Thoracic aorta (tissue), 2 donors: ENCODE measurements at regions not wholly inside any gene's neighbourhood (a gene's known extent, or its start where the extent isn't known, plus 50 kb on each side); places are given as distances from the start of the nearest gene placed in this dataset.
"Not testable (repeated sequence)": the region's sequence is repeated elsewhere in the genome, so short reads cannot be mapped to it uniquely, and the experiment has no call there.

Source experiments
- ATAC-seq: fragments of 150-250 bp; one replicate; pipeline ENCODE4 v1.8.0; 2017; ENCODE audit warnings: low read depth; ENCODE audit not compliant: insufficient number of reproducible peaks, low FRiP score
- DNase-seq: peaks from one replicate; pipeline ENCODE4 v3.0.0-alpha.2; 2020; ENCODE audit warnings: low spot score
- H3K27ac ChIP-seq, 2 donors: fragments of 200-600 bp; sonication (generic); 1 replicate in 1 of 2; 2 replicates in 1 of 2; pipeline ENCODE4 v1.5.1; 2016; ENCODE audit warnings: mild to moderate bottlenecking in 2 of 2, moderate library complexity in 2 of 2
- H3K27me3 ChIP-seq: fragments of 200-600 bp; sonication (generic); replicated peaks from 2 replicates; pipeline ENCODE4 v1.6.0; 2016; ENCODE audit warnings: mild to moderate bottlenecking; ENCODE audit not compliant: insufficient read depth
- H3K36me3 ChIP-seq: fragments of 200-600 bp; sonication (generic); one replicate; pipeline ENCODE4 v1.5.1; 2016
- H3K4me1 ChIP-seq, 2 donors: fragments of 200-600 bp; sonication (generic); 1 replicate in 1 of 2; 2 replicates in 1 of 2; pipeline versions ENCODE4 v1.5.1 to v1.6.0; 2016; ENCODE audit warnings: low read depth in 2 of 2, mild to moderate bottlenecking in 1 of 2; ENCODE audit not compliant: control insufficient read depth in 1 of 2
- H3K4me3 ChIP-seq: fragments of 200-600 bp; sonication (generic); 2 replicates; pipeline ENCODE4 v1.5.1; 2016; ENCODE audit warnings: mild to moderate bottlenecking
- H3K9me3 ChIP-seq: fragments of 200-600 bp; sonication (generic); 2 replicates; pipeline ENCODE4 v1.5.1; 2016

GRCh38 chr1:121036792-121037191 lies 147.2 kb downstream of the PPIAL4A start:
- H3K4me1 ChIP-seq, H3K36me3 ChIP-seq, H3K4me3 ChIP-seq, DNase-seq, H3K27ac ChIP-seq, H3K27me3 ChIP-seq, H3K9me3 ChIP-seq: not testable (repeated sequence)
- ATAC-seq: peak; percentile 11

- not testable (repeated sequence) for H3K4me3 ChIP-seq, DNase-seq, H3K36me3 ChIP-seq, H3K27me3 ChIP-seq, H3K9me3 ChIP-seq, ATAC-seq, H3K4me1 ChIP-seq, H3K27ac ChIP-seq
These were observed 143.2 kb downstream of the FAM72B start for GRCh38 chr1:121040974-121041373.

DNA sequence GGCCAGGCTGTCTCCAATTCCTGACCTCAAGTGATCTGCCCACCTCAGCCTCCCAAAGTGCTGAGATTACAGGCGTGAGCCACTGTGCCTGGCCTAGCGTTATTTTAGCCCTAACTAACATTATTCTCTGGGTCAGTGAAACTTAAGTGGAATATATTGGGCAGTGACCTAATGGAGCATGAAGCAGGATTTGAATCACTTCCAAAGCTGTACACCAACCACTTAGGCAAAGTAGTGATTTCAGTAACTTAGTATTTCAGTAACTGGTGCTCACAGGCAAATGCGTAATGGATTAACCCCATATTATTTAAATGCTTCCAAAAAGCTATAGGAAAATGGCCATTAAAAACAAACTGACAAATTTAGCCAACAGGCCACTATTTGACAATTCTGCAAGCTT lies 142.6 kb downstream of the FAM72B start:
- not testable (repeated sequence) for H3K4me1 ChIP-seq, H3K4me3 ChIP-seq, H3K27me3 ChIP-seq, H3K9me3 ChIP-seq, DNase-seq, H3K36me3 ChIP-seq
- ATAC-seq: peak; percentile 86
- H3K27ac ChIP-seq: peak overlapping the region in 1 of 2 donors; percentile 64

- H3K9me3 ChIP-seq, ATAC-seq, H3K27me3 ChIP-seq, H3K4me3 ChIP-seq, H3K4me1 ChIP-seq, H3K27ac ChIP-seq, H3K36me3 ChIP-seq, DNase-seq: not testable (repeated sequence)
These were observed 141.3 kb downstream of the FAM72B start for GRCh38 chr1:121042882-121043281.

DNA sequence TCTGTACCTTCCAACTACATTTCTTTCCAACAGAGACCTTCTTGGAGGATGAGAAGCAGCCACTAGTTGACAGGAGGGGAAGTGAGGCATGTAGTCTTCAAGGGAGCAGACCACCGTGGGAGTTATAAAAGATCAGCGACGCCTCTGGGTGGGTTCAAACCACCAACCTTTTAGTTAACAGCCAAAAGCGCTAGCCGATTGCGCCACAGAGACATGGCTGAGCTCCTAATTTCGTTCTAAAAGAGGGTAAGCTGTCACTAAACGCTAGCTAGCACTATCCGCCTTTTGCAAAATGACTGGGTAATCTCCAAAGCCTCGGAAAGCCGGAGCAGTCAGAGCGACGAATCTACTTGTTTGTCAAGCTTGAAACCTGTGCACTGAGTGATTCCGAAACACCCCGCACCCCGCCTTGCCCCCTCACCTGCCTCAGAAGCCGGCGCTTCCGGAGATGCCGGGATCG lies 135.8 kb downstream of the FAM72B start:
- ATAC-seq, H3K4me1 ChIP-seq, H3K27me3 ChIP-seq, DNase-seq, H3K36me3 ChIP-seq, H3K27ac ChIP-seq, H3K9me3 ChIP-seq, H3K4me3 ChIP-seq: not testable (repeated sequence)

GRCh38 chr1:121048769-121049443 lies 135.2 kb downstream of the FAM72B start:
- H3K4me3 ChIP-seq, H3K9me3 ChIP-seq, ATAC-seq, H3K27me3 ChIP-seq, DNase-seq, H3K36me3 ChIP-seq, H3K4me1 ChIP-seq, H3K27ac ChIP-seq: not testable (repeated sequence)

- not testable (repeated sequence) for H3K27me3 ChIP-seq, H3K27ac ChIP-seq, H3K36me3 ChIP-seq, DNase-seq, H3K9me3 ChIP-seq, H3K4me3 ChIP-seq, ATAC-seq, H3K4me1 ChIP-seq
These were observed 134.0 kb downstream of the FAM72B start for GRCh38 chr1:121050097-121050496.

DNA sequence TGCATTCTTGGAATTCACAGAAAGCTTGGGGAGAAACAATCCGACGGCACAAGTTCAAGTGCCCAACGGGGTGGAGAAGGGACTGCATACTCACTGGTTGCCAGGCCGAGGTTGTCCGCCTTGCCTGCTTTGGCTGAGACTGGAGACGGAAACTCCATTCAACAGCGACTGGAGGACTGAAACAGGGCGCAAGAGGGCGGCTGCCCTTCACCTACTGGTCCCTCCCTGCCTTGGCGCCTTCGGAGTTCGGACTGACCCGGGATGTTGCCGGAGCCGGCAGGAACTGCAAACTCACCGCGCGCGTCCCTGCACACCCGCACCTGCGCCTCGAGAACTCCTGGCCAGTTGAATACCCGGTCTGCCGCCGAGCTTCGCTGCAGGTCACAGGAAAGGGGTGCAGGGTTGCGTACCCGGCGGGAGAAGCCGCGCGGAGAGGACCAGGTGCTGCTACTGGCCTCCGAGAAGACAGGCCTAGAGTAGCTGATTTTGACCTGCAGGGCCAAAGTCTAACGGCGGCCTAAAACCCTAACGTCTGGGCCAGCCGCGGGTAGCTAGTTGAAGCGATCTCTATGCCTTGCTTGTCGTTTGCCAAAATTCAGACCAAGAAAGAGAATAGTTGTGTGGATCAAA lies 132.9 kb downstream of the FAM72B start:
- not testable (repeated sequence) for DNase-seq, ATAC-seq, H3K27ac ChIP-seq

DNA sequence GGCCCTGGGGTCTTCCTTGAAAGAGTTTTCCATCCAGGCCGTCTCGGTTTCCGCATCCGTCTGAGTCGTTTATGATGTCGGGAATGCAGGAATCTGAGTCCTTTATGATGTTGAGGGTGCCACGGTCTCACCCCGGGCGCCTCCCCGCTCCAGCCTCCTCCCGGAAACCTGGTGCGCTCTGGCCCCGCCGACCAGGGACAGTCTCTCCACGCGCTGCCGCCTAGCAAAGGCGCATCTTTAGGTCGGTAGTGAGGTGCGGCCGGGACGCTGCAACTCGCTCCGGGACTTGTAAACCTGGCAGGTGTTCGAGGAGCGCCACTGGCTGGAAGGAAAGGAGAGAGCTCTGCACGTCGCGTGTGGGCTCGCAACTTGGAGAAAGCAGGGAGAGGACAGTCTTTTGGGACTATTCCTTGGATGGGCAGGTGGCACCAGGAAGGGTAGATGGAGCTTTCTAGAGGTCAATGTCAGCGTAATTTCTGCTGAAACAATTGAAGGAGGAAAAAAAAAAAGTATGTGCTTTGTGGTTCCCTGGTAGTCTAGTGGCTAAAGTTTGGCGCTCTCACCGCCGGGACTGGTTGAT lies 132.0 kb downstream of the FAM72B start:
- H3K4me1 ChIP-seq, H3K27ac ChIP-seq, ATAC-seq, H3K9me3 ChIP-seq, H3K36me3 ChIP-seq, DNase-seq, H3K27me3 ChIP-seq: not testable (repeated sequence)
- H3K4me3 ChIP-seq: peak overlapping the region; percentile 16

More for the DNA sequence above, 132.9 kb downstream of the FAM72B start:
- not testable (repeated sequence) for H3K4me3 ChIP-seq, H3K4me1 ChIP-seq, H3K36me3 ChIP-seq, H3K9me3 ChIP-seq, H3K27me3 ChIP-seq

- H3K27ac ChIP-seq, DNase-seq: not testable (repeated sequence)
These were observed 129.2 kb downstream of the FAM72B start for GRCh38 chr1:121054928-121055327.

GRCh38 chr1:121066925-121067324 lies 117.2 kb downstream of the FAM72B start:
- not testable (repeated sequence) for H3K27me3 ChIP-seq

More at GRCh38 chr1:121054928-121055327, 129.2 kb downstream of the FAM72B start:
- not testable (repeated sequence) for H3K9me3 ChIP-seq, H3K36me3 ChIP-seq, H3K27me3 ChIP-seq, H3K4me1 ChIP-seq, ATAC-seq, H3K4me3 ChIP-seq

GRCh38 chr1:121068738-121069499 lies 115.2 kb downstream of the FAM72B start:
- not testable (repeated sequence) for H3K4me1 ChIP-seq, H3K4me3 ChIP-seq, ATAC-seq, H3K27ac ChIP-seq, DNase-seq, H3K9me3 ChIP-seq, H3K27me3 ChIP-seq, H3K36me3 ChIP-seq

More at GRCh38 chr1:121066925-121067324, 117.2 kb downstream of the FAM72B start:
- H3K27ac ChIP-seq, ATAC-seq, H3K36me3 ChIP-seq, H3K4me3 ChIP-seq, DNase-seq, H3K4me1 ChIP-seq, H3K9me3 ChIP-seq: not testable (repeated sequence)
